ENCODE measurements at regions not wholly inside any gene's neighbourhood (a gene's known extent, or its start where the extent isn't known, plus 50 kb on each side); places are given as distances from the start of the nearest gene placed in this dataset.

GRCh38 chr9:73715591-73715990 is 563.9 kb downstream of the ANXA1 start:
- Histone ChIP-seq H3K4me2 (ENCODE audit: low read length) (no peak overlapping the region), H3K27me3 (ENCODE audit: insufficient read depth, low read length) (no peaks in the 10 kb centered on the region), H2AFZ (ENCODE audit: low read length) (no peak overlapping the region), H3K9ac (ENCODE audit: low read length) (no peak overlapping the region), H3K4me3 (ENCODE audit: low read depth, low read length, poor library complexity, severe bottlenecking) (no peak overlapping the region), H3K36me3 (ENCODE audit: insufficient read depth, low read length) (no peaks in the 10 kb centered on the region), H3F3A (ENCODE audit: insufficient read depth, low read length) (no peaks in the 10 kb centered on the region), H3K27ac (ENCODE audit: low read depth, low read length, poor library complexity, severe bottlenecking) (no peak overlapping the region), H3K9me3 (ENCODE audit: low read length) (no peaks in the 10 kb centered on the region), H4K20me1 (ENCODE audit: insufficient read depth, low read length) (no peaks in the 10 kb centered on the region), H3K9me2 (ENCODE audit: low read depth, low read length) (no peaks in the 10 kb centered on the region), H3K79me2 (ENCODE audit: insufficient read depth, low read length) (no peaks in the 10 kb centered on the region), H3K4me1 (ENCODE audit: insufficient read depth, low read length, severe bottlenecking) (no peaks in the 10 kb centered on the region)
- no peak for TF ChIP-seq EZH2 (IDR thresholded peaks at IDR 0.05; ENCODE audit: borderline replicate concordance, low read length)
- TF ChIP-seq, protein P1, sequence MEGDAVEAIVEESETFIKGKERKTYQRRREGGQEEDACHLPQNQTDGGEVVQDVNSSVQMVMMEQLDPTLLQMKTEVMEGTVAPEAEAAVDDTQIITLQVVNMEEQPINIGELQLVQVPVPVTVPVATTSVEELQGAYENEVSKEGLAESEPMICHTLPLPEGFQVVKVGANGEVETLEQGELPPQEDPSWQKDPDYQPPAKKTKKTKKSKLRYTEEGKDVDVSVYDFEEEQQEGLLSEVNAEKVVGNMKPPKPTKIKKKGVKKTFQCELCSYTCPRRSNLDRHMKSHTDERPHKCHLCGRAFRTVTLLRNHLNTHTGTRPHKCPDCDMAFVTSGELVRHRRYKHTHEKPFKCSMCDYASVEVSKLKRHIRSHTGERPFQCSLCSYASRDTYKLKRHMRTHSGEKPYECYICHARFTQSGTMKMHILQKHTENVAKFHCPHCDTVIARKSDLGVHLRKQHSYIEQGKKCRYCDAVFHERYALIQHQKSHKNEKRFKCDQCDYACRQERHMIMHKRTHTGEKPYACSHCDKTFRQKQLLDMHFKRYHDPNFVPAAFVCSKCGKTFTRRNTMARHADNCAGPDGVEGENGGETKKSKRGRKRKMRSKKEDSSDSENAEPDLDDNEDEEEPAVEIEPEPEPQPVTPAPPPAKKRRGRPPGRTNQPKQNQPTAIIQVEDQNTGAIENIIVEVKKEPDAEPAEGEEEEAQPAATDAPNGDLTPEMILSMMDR (IDR thresholded peaks at IDR 0.05; ENCODE audit: low read length): no peak

DNA sequence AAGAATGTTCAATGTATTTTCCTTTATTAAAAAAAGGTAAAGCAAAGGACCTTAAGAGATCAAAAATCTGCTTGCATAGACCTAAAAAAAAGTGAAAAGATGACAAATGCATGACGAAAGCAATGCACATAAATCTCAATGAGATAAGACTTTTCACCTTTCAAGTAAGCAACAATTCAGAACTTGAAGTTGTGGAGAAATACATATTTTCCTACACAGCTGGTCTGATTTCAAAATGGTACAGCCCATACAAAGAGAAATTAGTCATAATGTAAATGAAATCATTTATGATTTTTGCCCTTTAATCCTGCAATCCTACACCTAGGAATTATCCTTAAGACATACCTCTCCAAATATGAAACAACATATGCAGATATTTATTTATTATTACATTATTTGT is 568.0 kb downstream of the ANXA1 start:
- Histone ChIP-seq H3K36me3 (ENCODE audit: insufficient read depth, low read length) (no peaks in the 10 kb centered on the region), H3F3A (ENCODE audit: insufficient read depth, low read length) (no peaks in the 10 kb centered on the region), H4K20me1 (ENCODE audit: insufficient read depth, low read length) (no peaks in the 10 kb centered on the region), H3K4me3 (ENCODE audit: low read depth, low read length, poor library complexity, severe bottlenecking) (no peak overlapping the region), H3K4me2 (ENCODE audit: low read length) (no peak overlapping the region), H3K9ac (ENCODE audit: low read length) (no peak overlapping the region), H3K27ac (ENCODE audit: low read depth, low read length, poor library complexity, severe bottlenecking) (no peak overlapping the region), H3K9me3 (ENCODE audit: low read length) (no peaks in the 10 kb centered on the region), H3K4me1 (ENCODE audit: insufficient read depth, low read length, severe bottlenecking) (no peaks in the 10 kb centered on the region), H3K9me2 (ENCODE audit: low read depth, low read length) (no peaks in the 10 kb centered on the region), H3K27me3 (ENCODE audit: insufficient read depth, low read length) (no peaks in the 10 kb centered on the region), H3K79me2 (ENCODE audit: insufficient read depth, low read length) (no peaks in the 10 kb centered on the region), H2AFZ (ENCODE audit: low read length) (no peak overlapping the region)
- TF ChIP-seq EZH2 (IDR thresholded peaks at IDR 0.05; ENCODE audit: borderline replicate concordance, low read length): no peak
- TF ChIP-seq, protein P1 (IDR thresholded peaks at IDR 0.05; ENCODE audit: low read length): no peak

GRCh38 chr9:73720601-73721000 is 568.9 kb downstream of the ANXA1 start:
- H3K9me2 ChIP-seq (ENCODE audit: low read depth, low read length): no peaks in the 10 kb centered on the region
- no peaks in the 10 kb centered on the region for H3K9me3 ChIP-seq (ENCODE audit: low read length)
- no peaks in the 10 kb centered on the region for H3K79me2 ChIP-seq (ENCODE audit: insufficient read depth, low read length)
- no peak overlapping the region for H3K27ac ChIP-seq (ENCODE audit: low read depth, low read length, poor library complexity, severe bottlenecking)
- no peak overlapping the region for H3K9ac ChIP-seq (ENCODE audit: low read length)
- no peaks in the 10 kb centered on the region for H3K36me3 ChIP-seq (ENCODE audit: insufficient read depth, low read length)
- no peaks in the 10 kb centered on the region for H3K4me1 ChIP-seq (ENCODE audit: insufficient read depth, low read length, severe bottlenecking)
- H3K27me3 ChIP-seq (ENCODE audit: insufficient read depth, low read length): no peaks in the 10 kb centered on the region
- H3K4me2 ChIP-seq (ENCODE audit: low read length): no peak overlapping the region
- H4K20me1 ChIP-seq (ENCODE audit: insufficient read depth, low read length): no peaks in the 10 kb centered on the region
- no peak overlapping the region for H3K4me3 ChIP-seq (ENCODE audit: low read depth, low read length, poor library complexity, severe bottlenecking)
- no peaks in the 10 kb centered on the region for H3F3A ChIP-seq (ENCODE audit: insufficient read depth, low read length)
- TF ChIP-seq, protein P1 (IDR thresholded peaks at IDR 0.05; ENCODE audit: low read length): no peak
- TF ChIP-seq EZH2 (IDR thresholded peaks at IDR 0.05; ENCODE audit: borderline replicate concordance, low read length): no peak
- no peak overlapping the region for H2AFZ ChIP-seq (ENCODE audit: low read length)
